HG03045 (cell line): ENCODE measurements at regions not wholly inside any gene's neighbourhood (a gene's known extent, or its start where the extent isn't known, plus 50 kb on each side); places are given as distances from the start of the nearest gene placed in this dataset.
"Not testable (repeated sequence)": the region's sequence is repeated elsewhere in the genome, so short reads cannot be mapped to it uniquely, and the experiment has no call there.

Experiments used
- ATAC-seq: cut with Tn5 transposase; IDR thresholded peaks from one replicate; pipeline ENCODE4 v1.9.1; 2021; ENCODE audit warnings: mild to moderate bottlenecking, moderate library complexity; ENCODE audit not compliant: unreplicated experiment

- no peak for ATAC-seq
These were observed 129.3 kb downstream of the LNPK start for GRCh38 chr2:175872721-175873120.

GRCh38 chr2:175872005-175872348 is 130.1 kb downstream of the LNPK start:
- ATAC-seq: no peak

- no peak for ATAC-seq
These were observed 130.6 kb downstream of the LNPK start for GRCh38 chr2:175871331-175872004.

GRCh38 chr2:175865716-175866115 is 136.4 kb downstream of the LNPK start:
- no peak for ATAC-seq

GRCh38 chr2:175864137-175864850 is 137.8 kb downstream of the LNPK start:
- no peak for ATAC-seq

GRCh38 chr2:175861958-175862357 is 140.1 kb downstream of the LNPK start:
- no peak for ATAC-seq

GRCh38 chr2:175855794-175856453 is 146.1 kb downstream of the LNPK start:
- no peak for ATAC-seq

- no peak for ATAC-seq
These were observed 146.8 kb downstream of the LNPK start for GRCh38 chr2:175855236-175855635.

GRCh38 chr2:175854665-175855064 is 147.4 kb downstream of the LNPK start:
- ATAC-seq: no peak

GRCh38 chr2:175854129-175854528 is 147.9 kb downstream of the LNPK start:
- no peak for ATAC-seq

- ATAC-seq: no peak
These were observed 148.5 kb downstream of the LNPK start for GRCh38 chr2:175853616-175853890.

GRCh38 chr2:175852879-175853615 is 149.0 kb downstream of the LNPK start:
- no peak for ATAC-seq

GRCh38 chr2:175847128-175847527 is 154.9 kb downstream of the LNPK start:
- ATAC-seq: no peak

- ATAC-seq: no peak
These were observed 157.9 kb downstream of the LNPK start for GRCh38 chr2:175844169-175844568.

GRCh38 chr2:175843625-175844024 is 158.4 kb downstream of the LNPK start:
- ATAC-seq: no peak

- ATAC-seq: no peak
These were observed 159.1 kb downstream of the LNPK start for GRCh38 chr2:175842996-175843395.

GRCh38 chr2:175840765-175841164 is 161.3 kb downstream of the LNPK start:
- not testable (repeated sequence) for ATAC-seq

GRCh38 chr2:175840256-175840655 is 161.8 kb downstream of the LNPK start:
- ATAC-seq: no peak

- ATAC-seq: no peak
These were observed 163.1 kb downstream of the LNPK start for GRCh38 chr2:175838979-175839378.

GRCh38 chr2:175837046-175837445 is 165.0 kb downstream of the LNPK start:
- ATAC-seq: no peak

GRCh38 chr2:175836361-175836760 is 165.7 kb downstream of the LNPK start:
- no peak for ATAC-seq

GRCh38 chr2:175834477-175834876 is 167.6 kb downstream of the LNPK start:
- no peak for ATAC-seq
